Esophagus squamous epithelium (tissue), 5 donors: ENCODE measurements at regions not wholly inside any gene's neighbourhood (a gene's known extent, or its start where the extent isn't known, plus 50 kb on each side); places are given as distances from the start of the nearest gene placed in this dataset.

Experiments
- DNase-seq: peaks from one replicate; lab custom pipeline; 2025; lab: John Stamatoyannopoulos, UW
- H3K27ac ChIP-seq, 4 donors: fragments of 200-600 bp; sonication (generic); one replicate each; pipeline ENCODE4 v1.5.1; 2016 to 2019; ENCODE audit warnings: mild to moderate bottlenecking in 1 of 4
- H3K27me3 ChIP-seq, 4 donors: fragments of 200-600 bp; sonication (generic); 1 replicate in 3 of 4; 2 replicates in 1 of 4; pipeline versions ENCODE4 v1.5.1 to v1.6.0; 2017 to 2021; ENCODE audit warnings: antibody characterized with exemption in 1 of 4
- H3K36me3 ChIP-seq, 3 donors: fragments of 200-600 bp; sonication (generic); one replicate each; pipeline ENCODE4 v1.5.1; 2016 to 2019
- H3K4me1 ChIP-seq, 3 donors: fragments of 200-600 bp; sonication (generic); one replicate each; pipeline ENCODE4 v1.5.1; 2017 to 2019
- H3K4me3 ChIP-seq, 4 donors: fragments of 200-600 bp; sonication (generic); 1 replicate in 3 of 4; 2 replicates in 1 of 4; pipeline ENCODE4 v1.5.1; 2016 to 2019; ENCODE audit warnings: mild to moderate bottlenecking in 2 of 4, moderate library complexity in 1 of 4
- H3K9me3 ChIP-seq, 3 donors: fragments of 200-600 bp; sonication (generic); one replicate each; pipeline ENCODE4 v1.5.1; 2016 to 2019
- CTCF ChIP-seq, 6 experiments: fragments of 450-650 bp in 4 of 6; fragments of 200-600 bp in 2 of 6; sonication (generic) in 2 of 6; IDR thresholded peaks; one replicate each; pipeline ENCODE4 v1.5.1; 2016 to 2019; ENCODE audit warnings: antibody characterized with exemption in 6 of 6, mild to moderate bottlenecking in 4 of 6, moderate library complexity in 4 of 6
- POLR2A ChIP-seq, 4 donors: fragments of 450-650 bp; IDR thresholded peaks; one replicate each; pipeline ENCODE4 v1.6.1; 2017; ENCODE audit warnings: antibody characterized with exemption in 4 of 4, mild to moderate bottlenecking in 4 of 4, moderate library complexity in 3 of 4
- WGBS, 2 donors: methylation state at CpG; one replicate each; pipeline ENCODE4 v1.1.5; 2018; 5-methylcytosine and 5-hydroxymethylcytosine counted together
- intact Hi-C: fragments of 100-400 bp; cut with DNase I; formaldehyde crosslinking; loops from one replicate; pipeline ENCODE4 v1.15.0; 2022
- donor health status: DM: yes; HTN: yes; CAD: no.

GRCh38 chr5:109971968-109972367 lies 282.2 kb downstream of the MAN2A1 start:
- 74 to 82% methylated on average over 1 of the region's 1 CpG for WGBS, 2 donors
- Histone ChIP-seq H3K4me3 (no peak overlapping the region), H3K9me3 (no peaks in the 10 kb centered on the region), H3K4me1 (no peaks in the 10 kb centered on the region), H3K36me3 (no peaks in the 10 kb centered on the region), H3K27me3 (no peaks in the 10 kb centered on the region), H3K27ac (no peak overlapping the region)
- intact Hi-C loops: no loop called here
- DNase-seq: no peak
- no peak for TF ChIP-seq CTCF (IDR thresholded peaks at IDR 0.05)
- no peak for TF ChIP-seq POLR2A (IDR thresholded peaks at IDR 0.05)

DNA sequence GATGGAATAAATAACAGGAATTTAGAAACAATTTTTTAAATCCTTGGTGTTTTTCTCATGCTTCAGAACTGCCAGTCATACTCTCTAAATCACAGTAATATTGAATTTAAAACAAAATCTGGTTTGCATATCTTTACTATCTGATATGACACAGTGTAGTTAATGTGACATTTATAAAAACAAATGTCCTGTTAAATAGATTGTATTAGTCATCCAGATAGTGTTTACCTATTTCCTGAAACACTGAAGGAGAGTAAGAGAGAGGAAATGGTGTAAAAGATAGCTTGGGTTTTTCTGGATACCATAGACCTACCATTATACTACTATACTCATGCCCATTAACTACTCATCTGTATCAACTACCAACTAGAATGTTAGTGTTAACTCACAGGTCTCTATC lies 292.3 kb downstream of the MAN2A1 start:
- Histone ChIP-seq H3K4me1 (no peaks in the 10 kb centered on the region), H3K4me3 (no peak overlapping the region), H3K27me3 (no peaks in the 10 kb centered on the region), H3K27ac (no peak overlapping the region), H3K36me3 (no peaks in the 10 kb centered on the region), H3K9me3 (no peaks in the 10 kb centered on the region)
- DNase-seq: no peak
- intact Hi-C loops: no loop called here
- TF ChIP-seq POLR2A (IDR thresholded peaks at IDR 0.05): no peak
- no peak for TF ChIP-seq CTCF (IDR thresholded peaks at IDR 0.05)

GRCh38 chr5:109982966-109983534 lies 293.3 kb downstream of the MAN2A1 start:
- Histone ChIP-seq H3K27ac (no peak overlapping the region), H3K27me3 (no peaks in the 10 kb centered on the region), H3K4me3 (no peak overlapping the region), H3K9me3 (no peaks in the 10 kb centered on the region), H3K4me1 (no peaks in the 10 kb centered on the region), H3K36me3 (no peaks in the 10 kb centered on the region)
- intact Hi-C loops: no loop called here
- DNase-seq: no peak
- 51 to 64% methylated on average over 3 of the region's 3 CpGs for WGBS, 2 donors
- TF ChIP-seq POLR2A (IDR thresholded peaks at IDR 0.05): no peak
- no peak for TF ChIP-seq CTCF (IDR thresholded peaks at IDR 0.05)

DNA sequence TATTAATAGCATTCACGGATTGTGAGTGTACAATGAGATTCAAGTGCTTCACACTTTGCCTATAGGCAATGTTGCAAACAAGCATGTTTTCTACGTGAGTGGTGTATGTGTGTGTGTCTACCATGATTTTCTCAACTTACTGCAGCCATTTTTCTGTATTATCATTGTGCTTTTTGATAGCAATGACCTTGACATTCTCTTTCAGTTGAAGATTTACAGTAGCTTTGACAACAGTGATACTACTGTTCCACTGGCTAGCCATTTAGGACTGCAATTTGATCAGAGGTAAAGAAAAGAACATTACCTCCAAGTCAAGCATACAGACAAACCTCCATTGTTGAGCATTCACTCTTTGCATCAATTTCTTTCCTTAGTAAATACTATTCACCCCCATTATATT lies 297.0 kb downstream of the MAN2A1 start:
- no peaks in the 10 kb centered on the region for H3K9me3 ChIP-seq
- no peaks in the 10 kb centered on the region for H3K4me1 ChIP-seq
- intact Hi-C loops: no loop called here
- no peak overlapping the region for H3K27ac ChIP-seq
- no peak overlapping the region for H3K4me3 ChIP-seq
- H3K27me3 ChIP-seq: no peaks in the 10 kb centered on the region
- DNase-seq: no peak
- TF ChIP-seq POLR2A (IDR thresholded peaks at IDR 0.05) (no peak), CTCF (IDR thresholded peaks at IDR 0.05) (no peak)
- no peaks in the 10 kb centered on the region for H3K36me3 ChIP-seq
- 64 to 88% methylated on average over 2 of the region's 2 CpGs for WGBS, 2 donors

GRCh38 chr5:109987355-109987754 lies 297.6 kb downstream of the MAN2A1 start:
- 0% methylated on average over 1 of the region's 1 CpG for WGBS, 2 donors

More at GRCh38 chr5:109987355-109987754, 297.6 kb downstream of the MAN2A1 start:
- Histone ChIP-seq H3K27ac (no peak overlapping the region), H3K4me1 (no peaks in the 10 kb centered on the region), H3K27me3 (no peaks in the 10 kb centered on the region), H3K4me3 (no peak overlapping the region), H3K9me3 (no peaks in the 10 kb centered on the region), H3K36me3 (no peaks in the 10 kb centered on the region)
- intact Hi-C loops: no loop called here
- DNase-seq: no peak
- no peak for TF ChIP-seq POLR2A (IDR thresholded peaks at IDR 0.05)
- TF ChIP-seq CTCF (IDR thresholded peaks at IDR 0.05): no peak
